GM12878 (cell line): ENCODE measurements at regions not wholly inside any gene's neighbourhood (a gene's known extent, or its start where the extent isn't known, plus 50 kb on each side); places are given as distances from the start of the nearest gene placed in this dataset.

Source experiments
- ATAC-seq: fragments of 200-7000 bp; cut with Tn5 transposase; 3 replicates; pipeline ENCODE4 v1.9.1; 2020; ENCODE audit warnings: mild to moderate bottlenecking, moderate library complexity
- BruUV-seq: library from RNA; stranded (reverse); fragments of 400-500 nt; replicated peaks from 2 replicates; lab custom pipeline; 2021; lab: Mats Ljungman, UMichigan
- CTCF ChIA-PET: fragments of 300-600 bp; sonication (Branson Sonifier 250); formaldehyde crosslinking; extraction: SDS; loops from one replicate; lab custom pipeline; 2021; ENCODE audit warnings: inconsistent platforms; lab: Yijun Ruan, JAX
- POLR2A ChIA-PET: fragments of 350-600 bp; formaldehyde crosslinking; extraction: SDS; loops from one replicate; lab custom pipeline; 2021; ENCODE audit warnings: inconsistent platforms; lab: Charles Lee
- RAD21 ChIA-PET: fragments of 300-600 bp; sonication (Branson Sonifier 250); formaldehyde crosslinking; loops from one replicate; lab custom pipeline; 2023; ENCODE audit warnings: antibody characterized with exemption; ENCODE audit not compliant: unreplicated experiment; lab: Charles Lee
- SMC1A ChIA-PET: fragments of 300-600 bp; sonication (Branson Sonifier 250); formaldehyde crosslinking; loops from one replicate; lab custom pipeline; 2023; ENCODE audit not compliant: unreplicated experiment, uncharacterized antibody; lab: Charles Lee
- DNase-seq: peaks from one replicate; pipeline ENCODE4 v3.0.0-alpha.2; 2011; ENCODE audit warnings: low read depth, low spot score
- FAIRE-seq: peaks from 3 replicates; lab custom pipeline; 2011; peaks lifted over from hg19 to GRCh38; lab: Jason Lieb, UNC
- H2AFZ ChIP-seq: 2 replicates; pipeline ENCODE4 v1.6.0; 2011; ENCODE audit warnings: low read depth, low read length, control low read depth; ENCODE audit not compliant: control insufficient read depth
- H3K27ac ChIP-seq: 2 replicates; pipeline ENCODE4 v1.5.1; 2011; ENCODE audit warnings: control low read depth; ENCODE audit not compliant: control insufficient read depth, insufficient read depth
- H3K27me3 ChIP-seq, 2 experiments: replicated peaks in 1 of 2; 2 replicates each; pipeline versions ENCODE4 v1.6.0 to v1.6.1; 2011; ENCODE audit warnings: low read length in 1 of 2; ENCODE audit not compliant: control insufficient read depth in 2 of 2, insufficient read depth in 2 of 2
- H3K36me3 ChIP-seq, 2 experiments: 2 replicates each; pipeline ENCODE4 v1.5.1; 2011; ENCODE audit warnings: low read length in 1 of 2; ENCODE audit not compliant: control insufficient read depth in 2 of 2, insufficient read depth in 2 of 2
- H3K4me1 ChIP-seq: 2 replicates; pipeline ENCODE4 v1.6.1; 2011; ENCODE audit warnings: mild to moderate bottlenecking, low read length, moderate library complexity, mixed read lengths; ENCODE audit not compliant: control insufficient read depth, insufficient read depth
- H3K4me2 ChIP-seq: 2 replicates; pipeline ENCODE4 v1.6.0; 2011; ENCODE audit warnings: control low read depth; ENCODE audit not compliant: control insufficient read depth, insufficient read depth
- H3K4me3 ChIP-seq: fragments of 200-600 bp; sonication (generic); 2 replicates; pipeline ENCODE4 v1.5.1; 2016
- H3K79me2 ChIP-seq: 2 replicates; pipeline ENCODE4 v1.6.0; 2011; ENCODE audit warnings: low read length; ENCODE audit not compliant: control insufficient read depth, insufficient read depth
- H3K9ac ChIP-seq: 2 replicates; pipeline ENCODE4 v1.8.0; 2011; ENCODE audit warnings: low read length, control low read depth, mixed read lengths; ENCODE audit not compliant: control insufficient read depth, insufficient read depth
- H3K9me3 ChIP-seq: replicated peaks from 3 replicates; pipeline ENCODE4 v1.5.1; 2011; ENCODE audit warnings: mild to moderate bottlenecking, low read length; ENCODE audit not compliant: control insufficient read depth, insufficient read depth
- H4K20me1 ChIP-seq: 2 replicates; pipeline ENCODE4 v1.6.0; 2011; ENCODE audit not compliant: control insufficient read depth, insufficient read depth
- ASH2L ChIP-seq: fragments of 300-600, 200-600 bp; sonication (generic); IDR thresholded peaks from 2 replicates; pipeline ENCODE4 v1.6.1; 2017; ENCODE audit warnings: low read depth, mild to moderate bottlenecking, borderline replicate concordance
- CBX3 ChIP-seq: fragments of 200-600 bp; sonication (generic); IDR thresholded peaks from 2 replicates; pipeline ENCODE4 v1.6.1; 2016; ENCODE audit warnings: low read depth, borderline replicate concordance
- CBX5 ChIP-seq: sonication (generic); IDR thresholded peaks from 2 replicates; pipeline ENCODE4 v1.6.1; 2016; ENCODE audit warnings: low read depth, moderate library complexity, mild to moderate bottlenecking, inconsistent platforms
- CHD2 ChIP-seq: IDR thresholded peaks from 2 replicates; pipeline ENCODE4 v1.6.1; 2011; ENCODE audit warnings: low read depth, low read length, improper control_type of control experiment, borderline replicate concordance
- CREB1 ChIP-seq: IDR thresholded peaks from 2 replicates; pipeline ENCODE4 v1.6.1; 2012; ENCODE audit warnings: low read depth, mild to moderate bottlenecking, inconsistent platforms
- HDAC6 ChIP-seq: fragments of 200-600 bp; sonication (generic); IDR thresholded peaks from one replicate; pipeline ENCODE4 v1.8.0; 2017; ENCODE audit warnings: antibody characterized with exemption; ENCODE audit not compliant: unreplicated experiment
- IRF3 ChIP-seq: fragments of 450-650 bp; IDR thresholded peaks from 2 replicates; pipeline ENCODE4 v1.6.1; 2014; ENCODE audit warnings: mild to moderate bottlenecking
- NFIC ChIP-seq: IDR thresholded peaks from 2 replicates; pipeline ENCODE4 v1.6.1; 2012; ENCODE audit warnings: low read depth, mild to moderate bottlenecking, inconsistent platforms, low read length, moderate library complexity
- POLR2AphosphoS2 ChIP-seq: IDR thresholded peaks from 2 replicates; pipeline ENCODE4 v1.6.1; 2011; ENCODE audit warnings: low read depth, mild to moderate bottlenecking, low read length, improper control_type of control experiment, moderate library complexity
- RCOR1 ChIP-seq: conservative IDR thresholded peaks from 2 replicates; pipeline ENCODE4 v1.6.1; 2012; ENCODE audit warnings: low read depth, low read length, improper control_type of control experiment
- ZBED1 ChIP-seq: IDR thresholded peaks from 2 replicates; pipeline ENCODE4 v1.6.1; 2016; ENCODE audit warnings: borderline replicate concordance
- ZNF274 ChIP-seq: IDR thresholded peaks from one replicate; pipeline ENCODE4 v1.8.0; 2011; ENCODE audit not compliant: insufficient read length, insufficient read depth
- WGBS: methylation state at CpG from one replicate; pipeline ENCODE4 v1.1.6; 2016; ENCODE audit warnings: low lambda C conversion rate; ENCODE audit not compliant: insufficient replicate concordance, insufficient coverage; ENCODE audit errors: missing lambda C conversion rate; 5-methylcytosine and 5-hydroxymethylcytosine counted together
- in situ Hi-C: fragments of 300-500 bp; cut with MboI; formaldehyde crosslinking; loops from 9 replicates; pipeline ENCODE4 v1.14.3; 2018; ENCODE audit warnings: mixed read lengths
- intact Hi-C: fragments of 100-400 bp; cut with micrococcal nuclease; formaldehyde crosslinking; loops from one replicate; pipeline ENCODE4 v1.14.2; 2022; ENCODE audit not compliant: unreplicated experiment
- TF ChIP-seq, protein P1 (sequence below): fragments of 450-650 bp; IDR thresholded peaks from 2 replicates; pipeline ENCODE4 v1.6.1; 2017; ENCODE audit warnings: antibody characterized with exemption, mild to moderate bottlenecking, moderate library complexity

GRCh38 chr1:229190057-229190575 lies 80.8 kb upstream of the RAB4A start:
- FAIRE-seq (no peak), ATAC-seq (no peak)
- 35% methylated on average over 1 of the region's 1 CpG for WGBS
- H3K27me3 ChIP-seq = no peaks in the 10 kb centered on the region; a peak in 1 of 4 replicates
- POLR2A ChIA-PET = no interaction called here
- H3K9me3 ChIP-seq = no peaks in the 10 kb centered on the region
- H3K4me1 ChIP-seq = peaks cover 9% of the 10 kb centered on the region
- no peak overlapping the region for H3K4me2 ChIP-seq
- no peak overlapping the region for H3K9ac ChIP-seq
- H3K36me3 ChIP-seq = no peaks in the 10 kb centered on the region
- no peak overlapping the region for H2AFZ ChIP-seq
- H3K79me2 ChIP-seq = no peaks in the 10 kb centered on the region
- in situ Hi-C loops (no loop called here), intact Hi-C loops (no loop called here)
- CTCF ChIA-PET = no interaction called here
- RAD21 ChIA-PET = no interaction called here
- SMC1A ChIA-PET = interaction anchor here (1.0 kb wide), 1 partner anchor 49 kb away, joined by 3 read pairs; no protein-coding TSS in a partner anchor
- TF ChIP-seq NFIC (no peak), CBX5 (no peak), ZBED1 (no peak)
- TF ChIP-seq, all 136 proteins: peak for 0
- BruUV-seq = no TSS peak
- no peaks in the 10 kb centered on the region for H4K20me1 ChIP-seq
- DNase-seq = no peak
- H3K27ac ChIP-seq = no peak overlapping the region
- no peak overlapping the region for H3K4me3 ChIP-seq

DNA sequence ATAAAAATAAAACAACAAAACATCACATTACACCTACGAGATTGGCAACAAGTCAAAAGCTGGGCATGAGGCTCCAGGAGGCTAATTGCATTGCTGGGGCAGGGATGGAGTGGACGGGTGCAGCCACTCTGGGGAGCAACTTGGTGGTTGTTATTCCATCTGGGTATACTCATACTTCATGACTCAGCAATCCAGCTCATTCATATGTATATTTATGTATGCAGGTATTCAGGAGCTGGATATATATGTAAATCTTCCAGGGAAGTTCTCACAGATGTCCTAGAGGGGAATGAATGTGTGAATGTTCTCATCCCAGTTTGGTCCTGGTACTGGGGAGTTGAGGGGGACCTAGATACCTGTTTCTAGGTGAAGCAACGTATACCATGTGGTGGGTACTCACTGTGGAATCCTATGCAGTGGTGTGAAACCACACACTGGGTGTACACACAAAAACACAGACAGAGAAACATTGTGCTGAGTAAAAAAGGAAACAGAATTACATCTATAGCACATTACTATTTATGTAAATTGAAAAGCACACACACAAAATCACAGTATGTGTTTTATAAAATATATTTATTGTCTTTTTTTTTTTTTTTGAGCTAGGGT lies 79.7 kb upstream of the RAB4A start:
- Histone ChIP-seq H3K79me2 (no peaks in the 10 kb centered on the region), H4K20me1 (no peaks in the 10 kb centered on the region), H3K9ac (no peak overlapping the region), H3K27me3 (no peaks in the 10 kb centered on the region; a peak in 1 of 4 replicates), H2AFZ (no peak overlapping the region), H3K4me3 (no peak overlapping the region), H3K4me2 (no peak overlapping the region), H3K9me3 (no peaks in the 10 kb centered on the region), H3K36me3 (no peaks in the 10 kb centered on the region), H3K4me1 (peaks cover 9% of the 10 kb centered on the region), H3K27ac (no peak overlapping the region)
- ChIA-PET SMC1A (interaction anchor here (0.6 to 1.0 kb wide), 2 partner anchors 48 to 313 kb away, joined by 3 read pairs; no protein-coding TSS in a partner anchor), POLR2A (no interaction called here), CTCF (no interaction called here), RAD21 (no interaction called here)
- ATAC-seq (no peak), DNase-seq (no peak), FAIRE-seq (no peak)
- intact Hi-C loops (no loop called here), in situ Hi-C loops (no loop called here)
- 16% methylated on average over 3 of the region's 3 CpGs for WGBS
- no TSS peak for BruUV-seq
- TF ChIP-seq ASH2L = no peak
- no peak for TF ChIP-seq ZNF274
- no peak for TF ChIP-seq NFIC
- TF ChIP-seq CBX3 = no peak
- TF ChIP-seq ZBED1 = no peak
- TF ChIP-seq CHD2 = no peak
- no peak for TF ChIP-seq RCOR1
- no peak for TF ChIP-seq CREB1
- no peak for TF ChIP-seq POLR2AphosphoS2
- TF ChIP-seq, protein P1, sequence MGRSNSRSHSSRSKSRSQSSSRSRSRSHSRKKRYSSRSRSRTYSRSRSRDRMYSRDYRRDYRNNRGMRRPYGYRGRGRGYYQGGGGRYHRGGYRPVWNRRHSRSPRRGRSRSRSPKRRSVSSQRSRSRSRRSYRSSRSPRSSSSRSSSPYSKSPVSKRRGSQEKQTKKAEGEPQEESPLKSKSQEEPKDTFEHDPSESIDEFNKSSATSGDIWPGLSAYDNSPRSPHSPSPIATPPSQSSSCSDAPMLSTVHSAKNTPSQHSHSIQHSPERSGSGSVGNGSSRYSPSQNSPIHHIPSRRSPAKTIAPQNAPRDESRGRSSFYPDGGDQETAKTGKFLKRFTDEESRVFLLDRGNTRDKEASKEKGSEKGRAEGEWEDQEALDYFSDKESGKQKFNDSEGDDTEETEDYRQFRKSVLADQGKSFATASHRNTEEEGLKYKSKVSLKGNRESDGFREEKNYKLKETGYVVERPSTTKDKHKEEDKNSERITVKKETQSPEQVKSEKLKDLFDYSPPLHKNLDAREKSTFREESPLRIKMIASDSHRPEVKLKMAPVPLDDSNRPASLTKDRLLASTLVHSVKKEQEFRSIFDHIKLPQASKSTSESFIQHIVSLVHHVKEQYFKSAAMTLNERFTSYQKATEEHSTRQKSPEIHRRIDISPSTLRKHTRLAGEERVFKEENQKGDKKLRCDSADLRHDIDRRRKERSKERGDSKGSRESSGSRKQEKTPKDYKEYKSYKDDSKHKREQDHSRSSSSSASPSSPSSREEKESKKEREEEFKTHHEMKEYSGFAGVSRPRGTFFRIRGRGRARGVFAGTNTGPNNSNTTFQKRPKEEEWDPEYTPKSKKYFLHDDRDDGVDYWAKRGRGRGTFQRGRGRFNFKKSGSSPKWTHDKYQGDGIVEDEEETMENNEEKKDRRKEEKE = no peak
- TF ChIP-seq HDAC6 = no peak
- TF ChIP-seq IRF3 = no peak
